Left cardiac atrium (tissue), 4 donors: ENCODE measurements at regions not wholly inside any gene's neighbourhood (a gene's known extent, or its start where the extent isn't known, plus 50 kb on each side); places are given as distances from the start of the nearest gene placed in this dataset.

Source experiments
- ATAC-seq, 2 donors: fragments of 200-7000 bp; cut with Tn5 transposase; one replicate each; pipeline ENCODE4 v1.9.1; 2020; ENCODE audit warnings: mild to moderate bottlenecking in 2 of 2, moderate library complexity in 2 of 2
- DNase-seq: peaks from one replicate; pipeline ENCODE4 v3.0.0-alpha.2; 2020
- intact Hi-C, 2 donors: fragments of 100-400 bp; cut with DNase I; formaldehyde crosslinking; loops; one replicate each; pipeline versions ENCODE4 v1.14.1 to v1.15.1; 2022 to 2023
- donor health status: DM: no; HTN: yes; CAD: no.
- donor health status: DM: no; HTN: yes; CAD: no; lungs with severe emphysema.
- donor health status: DM: yes; HTN: yes; CAD: no.
- donor health status: Dilated cardiomyopathy.

- ATAC-seq, result peak; percentile 71 to 82
- intact Hi-C loops, result no loop called here
- peak; percentile 55 for DNase-seq
Observed at GRCh38 chr17:83144421-83145357, 65.3 kb downstream of the METRNL start.

- intact Hi-C loops, result no loop called here
- no peak for DNase-seq
- ATAC-seq, result no peak
Observed at GRCh38 chr17:83145358-83145738, 65.9 kb downstream of the METRNL start.

DNA sequence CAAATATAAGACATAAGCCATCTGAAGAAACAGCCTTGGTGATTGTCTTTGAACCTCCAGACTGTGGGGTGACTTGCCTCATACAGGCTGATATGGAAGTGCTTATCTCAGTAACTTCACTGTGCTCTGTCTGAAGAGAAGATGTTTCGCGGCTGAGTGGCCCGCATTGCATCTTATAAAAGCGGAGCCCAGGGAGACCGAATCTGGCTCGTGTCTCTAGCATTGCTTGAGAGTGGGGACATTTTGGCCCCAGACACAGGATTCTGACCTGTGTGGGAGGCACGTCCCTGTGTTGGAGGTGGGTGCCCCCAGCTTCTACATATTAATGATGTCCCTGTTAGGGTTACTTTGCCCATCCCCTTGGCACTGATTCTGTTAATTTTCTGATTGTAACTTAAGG is 66.4 kb downstream of the METRNL start:
- intact Hi-C loops, result no loop called here
- ATAC-seq, result no peak
- DNase-seq, result no peak

DNA sequence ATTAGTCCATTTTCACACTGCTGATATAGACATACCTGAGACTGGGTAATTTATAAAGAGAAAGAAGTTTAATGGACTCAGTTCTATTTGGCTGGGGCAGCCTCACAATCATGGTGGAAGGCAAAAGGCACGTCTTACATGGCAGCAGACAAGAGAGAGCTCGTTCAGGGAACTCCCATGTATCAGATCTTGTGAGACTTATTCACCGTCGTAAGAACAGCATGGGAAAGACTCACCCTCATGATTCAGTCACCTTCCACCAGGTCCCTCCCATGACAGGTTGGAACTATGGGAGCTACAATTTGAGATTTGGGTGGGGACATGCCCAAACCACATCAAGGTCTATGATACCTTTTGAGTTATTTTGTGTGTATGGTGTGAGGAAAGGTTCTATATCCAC is 66.9 kb downstream of the METRNL start:
- no peak for ATAC-seq
- DNase-seq, result no peak
- intact Hi-C loops, result no loop called here

DNA sequence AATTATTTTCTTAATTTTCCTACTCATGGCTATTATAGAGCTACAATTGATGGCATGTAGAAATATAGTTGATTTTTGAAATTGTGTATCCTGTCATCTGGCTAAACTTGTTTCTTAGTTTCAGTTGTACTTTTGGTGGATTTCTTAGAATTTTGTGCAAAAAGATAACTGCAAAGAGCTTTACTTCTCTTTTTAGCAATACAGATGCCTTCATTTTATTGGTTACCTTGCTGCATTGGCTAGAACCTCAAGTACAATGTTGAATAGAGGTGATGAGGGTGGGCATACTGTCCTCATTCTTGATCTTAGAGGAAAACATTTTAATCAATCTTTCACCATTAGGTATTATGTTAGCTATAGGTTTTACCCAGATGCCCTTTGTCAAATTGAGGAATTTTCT is 67.9 kb downstream of the METRNL start:
- DNase-seq (no peak), ATAC-seq (no peak)
- intact Hi-C loops, result no loop called here

DNA sequence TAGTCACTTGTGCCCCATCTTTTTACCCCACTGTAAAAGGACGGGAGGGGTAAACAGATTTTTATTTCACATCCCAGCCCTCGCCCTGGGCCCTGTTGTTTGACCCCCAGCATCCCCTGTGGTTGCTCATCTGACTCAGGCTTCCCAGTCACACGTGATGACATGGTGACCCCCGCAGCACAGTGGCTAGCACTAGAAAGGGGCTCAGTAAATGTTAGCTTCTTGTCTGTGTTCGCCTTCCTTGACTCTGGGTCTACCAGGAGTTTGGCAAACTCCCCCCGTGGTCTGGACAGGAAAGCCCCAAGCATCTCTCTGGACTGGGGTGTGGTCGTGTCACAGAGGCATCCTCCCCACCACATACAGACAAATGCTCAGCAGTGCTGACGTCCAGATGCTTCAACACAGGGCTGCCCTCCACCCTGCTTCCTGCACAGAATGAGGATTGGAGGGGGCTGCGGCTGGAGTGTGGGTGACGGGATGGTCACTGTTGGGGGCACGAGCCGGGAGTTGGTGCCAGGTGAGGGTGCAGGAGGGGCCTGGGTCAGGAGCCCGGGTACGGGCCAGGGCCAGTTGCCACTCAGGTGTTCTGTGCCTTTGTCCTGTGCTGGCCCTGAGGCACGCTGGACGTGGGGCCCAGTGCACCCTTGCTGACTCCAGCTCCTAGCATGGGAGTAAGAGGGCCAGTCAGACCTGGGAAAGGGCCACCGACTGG is 69.1 kb downstream of the METRNL start:
- ATAC-seq (no peak), DNase-seq (no peak)
- intact Hi-C loops, result no loop called here

- intact Hi-C loops, result no loop called here
- DNase-seq (no peak), ATAC-seq (no peak)
Observed at GRCh38 chr17:83149029-83149725, 69.8 kb downstream of the METRNL start.

DNA sequence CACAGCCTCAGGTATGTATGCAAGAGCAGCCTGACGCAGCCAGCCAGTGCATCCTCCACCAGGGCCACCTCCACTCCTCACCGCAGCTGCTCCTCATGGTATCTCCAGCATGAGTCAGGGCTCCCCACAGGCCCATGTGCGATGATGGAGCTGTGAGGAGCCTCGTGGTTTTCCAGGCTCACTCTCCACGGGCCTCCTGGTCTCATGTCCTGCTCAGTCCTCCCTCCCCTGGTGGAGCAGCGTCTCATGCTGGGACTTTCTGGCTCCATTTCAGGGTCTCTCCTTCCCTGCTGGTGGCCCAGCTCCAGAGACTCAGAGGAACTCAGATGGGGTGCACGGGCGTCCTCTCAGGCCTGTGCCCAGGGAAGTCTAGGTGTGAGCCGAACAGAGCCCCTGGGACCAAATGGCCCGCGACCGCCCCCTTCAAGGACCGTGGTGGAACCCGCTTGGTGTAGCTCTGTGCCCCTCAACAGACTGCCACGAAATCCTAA is 70.4 kb downstream of the METRNL start:
- ATAC-seq (no peak), DNase-seq (no peak)
- intact Hi-C loops, result no loop called here

DNA sequence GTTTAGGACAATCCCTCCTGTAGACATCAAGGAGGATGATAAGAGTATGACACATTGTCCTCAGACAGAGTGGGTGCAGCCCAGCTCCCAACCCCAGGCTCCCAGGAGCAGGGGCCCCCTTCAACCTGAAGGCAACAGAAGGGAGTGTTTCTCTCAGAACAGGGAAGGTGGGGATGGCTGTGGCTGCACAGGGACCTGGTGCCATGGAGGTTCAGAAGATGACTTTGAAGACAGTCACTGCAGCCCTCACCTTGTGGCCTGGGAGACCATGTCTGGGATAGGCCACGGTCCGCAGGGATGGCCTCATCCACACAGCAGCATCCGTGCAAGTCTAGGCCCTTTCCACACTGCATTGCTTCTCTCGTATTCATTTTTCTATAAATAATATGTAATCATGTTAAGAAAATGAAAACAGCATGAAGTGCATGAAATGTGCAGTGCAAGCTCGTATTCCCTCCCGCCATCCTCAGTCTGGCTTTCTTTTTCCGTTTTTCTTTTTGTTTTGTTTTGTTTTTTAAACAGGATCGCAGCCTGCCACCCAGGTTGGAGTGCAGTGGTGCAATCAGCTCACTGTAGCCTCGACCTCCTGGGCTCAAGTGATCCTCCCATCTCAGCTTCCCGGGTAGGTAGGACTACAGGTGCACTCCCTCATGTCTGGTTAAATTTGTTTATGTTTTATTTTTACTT is 71.1 kb downstream of the METRNL start:
- ATAC-seq, result no peak
- no peak for DNase-seq
- intact Hi-C loops, result no loop called here

DNA sequence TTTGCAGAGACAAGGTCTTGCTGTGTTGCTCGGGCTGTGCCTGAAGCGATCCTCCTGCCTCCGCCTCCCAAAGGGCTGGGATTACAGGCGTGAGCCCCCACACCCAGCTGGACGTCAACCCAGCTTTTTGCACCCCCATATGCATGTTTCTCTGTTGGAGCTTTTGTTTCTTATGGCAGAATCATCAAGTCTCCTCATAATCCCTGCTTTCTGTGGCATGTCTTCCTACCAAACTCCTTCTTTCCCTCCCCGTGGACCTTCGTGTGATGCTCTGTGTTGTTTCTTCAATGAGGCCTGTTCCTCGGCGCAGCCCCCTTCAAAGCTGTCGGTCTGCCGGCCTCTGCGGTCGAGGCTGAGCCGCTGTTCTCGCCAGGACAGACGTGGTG is 71.6 kb downstream of the METRNL start:
- no peak for ATAC-seq
- DNase-seq, result no peak
- intact Hi-C loops, result no loop called here

- ATAC-seq (no peak), DNase-seq (no peak)
- intact Hi-C loops, result no loop called here
Observed at GRCh38 chr17:83151442-83152226, 72.2 kb downstream of the METRNL start.

GRCh38 chr17:83152227-83152744 is 72.9 kb downstream of the METRNL start:
- DNase-seq, result no peak
- intact Hi-C loops, result no loop called here
- no peak for ATAC-seq

DNA sequence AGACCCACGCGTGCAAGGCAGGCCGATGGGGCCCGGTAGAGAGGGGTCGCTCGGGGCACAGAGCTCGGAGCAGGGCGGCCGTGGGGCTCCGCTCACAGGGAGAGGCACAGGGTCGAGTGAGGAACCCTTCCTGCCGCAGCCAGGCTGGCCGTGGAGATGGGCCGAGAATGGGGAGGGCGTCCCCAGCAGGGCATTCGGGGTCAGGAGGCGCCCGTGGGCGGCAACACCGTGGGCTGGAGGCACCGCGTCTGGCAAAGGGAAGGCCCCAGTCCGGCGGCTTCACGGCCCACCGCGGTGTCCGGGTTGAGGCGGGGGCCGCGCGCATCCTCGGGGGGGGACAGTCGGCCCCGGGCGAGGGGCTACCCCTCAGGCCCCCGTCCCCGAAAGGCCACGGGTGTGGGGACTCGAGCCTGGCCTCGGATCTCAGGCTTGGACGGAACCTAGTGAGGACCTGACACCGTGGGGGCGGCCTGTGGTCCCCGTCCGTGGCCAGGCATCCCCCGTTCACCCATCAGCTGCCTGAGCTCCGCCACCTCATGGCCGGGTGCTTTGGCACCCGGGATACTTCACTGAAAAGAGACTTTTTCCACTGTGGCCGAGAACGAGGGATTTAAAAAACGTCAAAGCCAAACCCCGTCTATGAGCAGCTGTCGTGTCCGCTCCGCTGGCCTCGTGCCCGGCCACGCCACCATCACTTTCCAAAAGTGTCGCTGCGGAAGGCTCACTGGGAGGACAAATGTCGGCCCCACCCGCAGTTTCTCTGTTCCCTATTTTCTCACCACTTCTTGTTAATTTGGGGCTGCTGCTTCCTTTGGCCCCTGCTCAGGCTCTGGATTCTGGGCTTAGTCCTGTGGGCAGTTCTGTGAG is 73.6 kb downstream of the METRNL start:
- intact Hi-C loops, result no loop called here
- ATAC-seq (peak; percentile 20 to 35), DNase-seq (peak; percentile 67)

DNA sequence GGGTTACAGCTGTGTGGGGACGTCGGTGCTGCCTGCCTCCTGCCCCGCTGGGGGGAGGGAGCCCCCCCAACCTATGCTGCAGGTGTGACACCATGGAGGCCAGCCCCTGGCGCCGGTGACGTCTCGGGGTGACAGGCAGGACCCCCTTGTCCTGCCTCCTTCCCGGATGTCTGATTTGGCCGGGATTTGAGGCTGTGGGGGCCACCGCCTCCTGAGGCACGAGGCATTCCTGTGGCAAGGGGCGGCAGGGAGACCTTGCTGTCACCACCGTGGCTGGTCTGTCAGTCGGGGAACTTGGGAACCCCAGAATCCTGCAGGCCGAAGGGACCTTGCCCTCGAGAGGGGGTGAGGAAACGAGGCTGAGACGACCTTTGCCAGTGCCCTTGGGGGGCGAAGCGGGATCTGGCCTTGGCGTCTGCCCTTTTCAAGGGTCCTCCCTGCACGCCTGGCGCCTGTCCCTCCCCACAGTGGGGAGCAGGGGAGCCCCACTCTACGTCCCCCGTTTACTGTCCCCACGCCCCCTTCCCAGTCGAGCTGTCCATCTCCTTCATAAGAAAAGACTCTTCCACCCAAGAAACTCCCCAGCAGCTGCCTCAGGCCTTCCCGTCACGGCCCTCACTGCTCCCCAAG is 74.4 kb downstream of the METRNL start:
- ATAC-seq (no peak), DNase-seq (no peak)
- intact Hi-C loops, result no loop called here

- intact Hi-C loops, result no loop called here
- DNase-seq (no peak), ATAC-seq (no peak)
Observed at GRCh38 chr17:83154311-83155127, 75.1 kb downstream of the METRNL start.
